Central memory CD4-positive, alpha-beta T cell (primary cell): ENCODE measurements at regions not wholly inside any gene's neighbourhood (a gene's known extent, or its start where the extent isn't known, plus 50 kb on each side); places are given as distances from the start of the nearest gene placed in this dataset.

ENCODE experiments used
- DNase-seq: peaks from one replicate; pipeline ENCODE4 v3.0.0; 2022

DNA sequence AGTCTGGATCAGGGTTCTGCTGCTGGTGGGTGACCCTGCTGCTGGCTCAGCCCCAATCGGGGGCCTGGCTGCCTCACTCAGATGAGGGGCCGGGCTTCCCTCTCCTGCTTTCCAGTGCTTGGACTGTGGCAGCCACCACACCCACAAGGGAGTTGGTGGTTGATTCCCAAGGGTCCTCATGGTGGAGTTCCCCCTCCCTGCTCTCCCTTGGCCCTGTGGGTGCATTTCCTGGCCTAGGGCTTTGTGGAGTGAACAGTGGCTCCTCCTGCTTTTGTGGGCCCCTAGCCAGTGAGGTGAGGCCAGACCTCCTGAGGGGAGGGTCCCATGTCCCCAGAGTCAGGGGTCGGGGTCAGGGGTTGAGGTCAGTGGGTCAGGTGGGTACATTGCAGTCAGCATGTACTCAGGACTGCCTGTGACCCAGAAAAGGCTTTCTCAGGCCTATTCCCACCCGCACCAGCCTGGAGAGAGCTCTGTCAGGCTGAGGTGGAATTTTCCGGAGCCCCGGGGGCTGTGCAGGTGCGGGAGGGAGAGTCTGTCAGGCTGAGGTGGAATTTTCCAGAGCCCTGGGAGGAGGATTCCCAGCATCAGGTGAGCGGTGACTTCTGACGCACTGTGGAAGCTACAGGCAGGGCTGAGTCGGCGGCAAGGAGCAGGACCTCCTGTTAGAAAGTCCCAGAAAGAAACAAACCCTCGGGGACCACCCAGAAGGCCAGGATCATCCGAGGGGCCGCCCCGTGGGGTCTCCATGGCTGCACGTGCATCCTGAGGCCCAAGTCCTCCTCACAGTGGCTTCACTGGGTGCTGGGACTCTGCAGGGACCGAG, 94.4 kb upstream of the INSIG1 start:
- no peak for DNase-seq

DNA sequence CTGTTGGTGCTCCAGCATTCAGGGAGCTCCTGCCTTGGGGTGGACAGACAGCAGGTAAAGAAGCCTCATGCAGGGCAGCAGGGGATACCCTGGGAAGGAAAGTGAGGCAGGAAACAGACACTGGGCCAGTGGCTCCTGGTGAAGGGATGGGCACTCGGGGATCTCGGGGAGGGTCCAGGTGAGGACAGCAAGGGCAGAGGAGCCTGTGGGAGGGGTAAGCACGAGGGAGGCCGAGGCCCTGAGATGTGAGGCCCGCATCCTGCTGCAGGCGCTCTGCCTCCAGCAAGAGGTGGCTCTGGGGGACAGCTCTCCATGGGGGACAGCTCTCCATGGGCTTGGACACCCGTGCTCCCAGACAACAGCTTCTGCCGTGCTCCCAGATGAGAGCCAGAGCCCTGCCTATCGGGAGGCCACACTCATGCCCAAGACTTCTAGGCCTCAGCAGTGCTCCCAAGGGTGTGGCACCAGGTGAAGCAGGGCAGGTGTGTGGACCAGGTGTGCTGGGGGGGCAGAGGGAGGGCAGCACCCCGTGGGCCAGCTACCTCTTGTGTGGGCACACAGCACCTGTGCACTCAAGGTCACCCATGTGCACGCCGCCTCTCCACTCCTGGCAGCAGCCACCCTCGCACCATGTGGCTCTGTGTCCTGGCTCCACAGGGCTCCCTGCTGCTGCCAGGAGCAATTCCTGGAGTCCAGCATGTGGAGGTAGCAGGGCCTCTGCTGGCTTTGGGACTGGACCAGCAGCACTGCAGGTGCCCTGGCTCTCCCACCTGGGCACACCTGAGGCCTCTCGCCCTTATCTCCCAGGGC, 93.6 kb upstream of the INSIG1 start:
- DNase-seq, result no peak

DNA sequence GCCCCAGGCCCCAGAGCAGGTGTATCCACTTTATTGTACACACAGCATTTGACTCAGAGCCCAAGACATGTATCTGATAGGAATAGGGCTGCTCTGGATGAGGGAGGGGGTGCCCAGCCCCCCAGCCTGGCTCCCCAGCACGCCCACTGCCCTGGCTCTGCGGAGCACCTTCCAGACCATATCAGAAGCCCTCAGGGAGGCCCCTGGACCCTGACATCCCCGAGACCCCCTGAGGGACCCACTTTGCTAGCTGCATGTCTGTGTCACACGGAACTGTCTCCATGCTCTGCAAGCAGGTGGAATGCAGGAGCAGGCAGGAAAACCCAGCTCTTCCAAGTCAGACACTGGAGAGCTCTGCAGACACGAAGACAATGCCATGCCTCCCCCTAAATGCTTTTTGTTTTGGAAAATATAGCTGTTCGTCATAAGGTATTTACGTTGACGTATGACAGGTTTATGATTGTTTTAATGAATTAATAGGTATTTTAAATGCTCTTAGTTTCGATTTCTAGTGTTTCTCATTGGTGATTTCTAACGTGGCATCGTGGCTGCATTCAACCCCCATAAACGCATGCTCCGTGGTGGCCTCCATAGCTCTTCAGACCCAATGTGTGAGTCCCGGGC, 92.8 kb upstream of the INSIG1 start:
- no peak for DNase-seq

DNA sequence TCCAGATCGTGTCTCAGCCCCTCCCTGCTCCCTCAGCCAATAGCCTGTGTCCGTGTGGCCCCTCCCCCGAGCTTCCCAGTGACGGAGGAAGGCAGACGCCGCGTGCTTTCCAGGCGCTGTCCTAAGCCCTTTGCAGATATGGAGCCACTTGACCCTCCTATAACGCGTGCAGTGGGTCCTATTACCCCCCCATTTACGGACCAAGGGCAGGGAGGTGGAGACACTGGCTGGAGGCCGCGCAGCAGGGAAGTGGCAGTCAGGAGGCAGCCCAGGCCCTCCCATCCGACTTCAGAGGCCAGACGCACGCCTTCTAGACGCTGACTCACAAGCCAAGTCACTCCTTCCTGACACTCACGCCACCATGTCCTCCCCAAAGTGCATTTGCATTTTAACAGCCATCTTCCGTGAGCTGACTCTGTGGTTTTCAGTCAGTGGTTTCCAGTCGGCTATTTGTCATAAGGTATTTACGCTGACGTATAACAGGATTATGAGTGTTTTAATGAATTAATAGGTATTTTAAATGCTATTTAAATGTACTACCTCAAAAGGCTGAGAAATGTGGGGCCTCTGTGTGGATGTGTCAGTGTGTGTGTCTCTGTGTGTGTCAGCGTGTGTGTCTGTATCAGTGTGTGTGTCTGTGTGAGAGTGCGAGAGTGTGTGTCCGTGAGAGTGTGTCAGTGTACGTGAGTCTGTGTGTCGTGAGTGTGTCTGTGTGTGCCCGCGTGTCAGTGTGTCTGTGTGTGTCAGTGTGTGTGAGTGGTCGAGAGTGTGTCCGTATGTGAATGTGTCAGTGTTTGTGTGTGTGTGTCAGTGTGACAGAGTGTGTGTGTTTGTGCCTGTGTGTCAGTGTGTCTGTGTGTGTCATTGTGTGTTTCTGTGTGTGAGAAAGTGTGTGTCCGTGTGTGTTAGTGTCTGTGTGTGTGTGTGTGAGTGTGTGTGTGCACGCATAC, 92.0 kb upstream of the INSIG1 start:
- peak; percentile 89 for DNase-seq

DNA sequence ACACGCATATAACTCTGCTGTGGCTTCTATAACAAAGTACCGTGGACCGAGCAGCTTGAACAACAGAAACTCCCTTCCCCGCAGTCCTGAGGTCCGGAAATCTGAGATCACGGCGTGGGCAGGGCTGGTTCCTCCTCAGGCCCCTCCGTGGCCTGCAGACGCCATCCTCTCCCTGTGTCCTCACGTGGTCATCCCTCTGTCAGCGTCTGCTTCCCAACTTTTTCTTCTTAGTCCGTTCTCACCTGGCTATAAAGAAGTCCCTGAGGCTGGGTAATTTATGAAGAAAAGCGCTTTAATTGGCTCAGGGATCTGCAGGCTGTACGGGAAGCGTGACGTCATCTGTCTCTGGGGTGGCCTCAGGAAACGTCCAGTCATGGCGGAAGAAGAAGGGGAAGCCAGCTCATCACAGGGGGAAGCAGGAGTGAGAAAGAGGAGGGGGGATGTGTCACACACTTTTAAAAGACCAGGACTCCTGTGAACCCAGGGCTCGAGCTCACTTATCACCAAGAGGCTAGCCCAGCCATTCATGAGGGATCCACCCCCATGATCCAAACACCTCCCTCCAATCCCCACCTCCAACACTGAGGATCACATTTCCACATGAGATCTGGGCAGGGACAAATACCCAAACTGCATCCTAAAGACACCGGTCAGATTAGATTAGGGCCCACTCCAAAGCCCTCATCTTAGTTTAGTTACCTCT, 91.2 kb upstream of the INSIG1 start:
- peak; percentile 47 for DNase-seq

DNA sequence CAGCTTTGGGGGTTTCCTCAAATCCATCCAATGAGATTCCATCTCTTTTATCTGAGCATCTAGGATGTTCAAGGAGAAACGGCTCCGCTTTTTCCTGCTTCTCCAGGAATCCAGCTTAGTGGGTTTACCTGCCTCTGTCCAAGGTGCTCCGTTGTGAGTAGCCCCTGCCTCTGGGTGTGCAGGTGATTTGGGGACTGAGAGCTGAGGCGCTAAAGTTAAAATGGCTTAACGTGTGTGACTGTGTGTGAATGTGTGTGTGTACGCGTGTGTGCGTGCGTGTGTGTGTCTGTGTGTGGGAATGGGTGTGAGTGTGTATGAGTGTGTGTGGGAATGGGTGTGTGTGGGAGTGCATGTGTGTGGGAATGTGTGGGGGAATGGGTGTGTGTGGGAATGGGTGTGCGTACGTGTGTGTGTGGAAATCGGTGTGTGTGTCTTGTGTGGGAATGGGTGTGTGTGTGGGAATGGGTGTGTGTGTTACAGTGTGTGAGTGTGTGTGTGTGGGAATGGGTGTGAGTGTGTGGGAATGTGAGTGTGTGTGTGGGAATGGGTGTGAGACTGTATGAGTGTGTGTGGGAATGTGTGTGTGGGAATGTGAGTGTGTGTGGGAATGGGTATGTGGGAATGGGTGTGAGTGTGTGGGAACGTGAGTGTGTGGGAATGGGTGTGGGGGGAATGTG, 90.2 kb upstream of the INSIG1 start:
- no peak for DNase-seq

DNA sequence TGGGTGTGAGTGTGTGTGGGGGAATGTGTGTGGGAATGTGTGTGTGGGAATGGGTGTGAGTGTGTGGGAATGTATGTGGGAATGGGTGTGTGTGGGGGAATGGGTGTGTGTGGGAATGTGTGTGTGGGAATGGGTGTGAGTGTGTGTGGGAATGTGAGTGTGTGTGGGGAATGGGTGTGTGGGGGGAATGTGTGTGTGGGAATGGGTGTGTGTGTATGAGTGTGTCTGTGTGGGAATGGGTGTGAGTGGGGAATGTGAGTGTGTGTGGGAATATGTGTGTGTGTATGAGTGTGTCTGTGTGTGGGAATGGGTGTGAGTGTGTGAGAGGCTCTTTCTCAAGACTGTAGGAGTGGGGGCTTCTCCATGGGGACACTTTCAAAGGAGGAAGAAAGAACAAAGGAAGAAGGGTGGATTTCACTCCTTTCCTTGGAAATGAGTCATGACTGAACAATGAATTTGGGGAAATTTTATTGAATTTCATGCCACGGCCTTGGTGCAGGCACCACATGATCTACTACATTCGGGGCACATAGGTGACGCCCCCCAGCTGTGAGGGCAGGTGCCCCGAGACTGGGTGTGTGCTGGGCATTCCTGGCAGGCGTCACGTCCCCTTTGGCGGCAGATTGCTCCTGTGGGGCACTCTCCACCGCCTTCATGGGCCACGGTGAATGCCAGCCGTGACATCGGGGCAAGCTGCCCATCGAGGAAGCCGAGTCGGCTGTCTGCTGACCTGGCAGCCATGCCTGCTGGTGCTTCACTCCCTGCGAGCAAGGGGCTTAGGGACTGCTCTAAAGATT, 88.8 kb upstream of the INSIG1 start:
- DNase-seq, result no peak

DNA sequence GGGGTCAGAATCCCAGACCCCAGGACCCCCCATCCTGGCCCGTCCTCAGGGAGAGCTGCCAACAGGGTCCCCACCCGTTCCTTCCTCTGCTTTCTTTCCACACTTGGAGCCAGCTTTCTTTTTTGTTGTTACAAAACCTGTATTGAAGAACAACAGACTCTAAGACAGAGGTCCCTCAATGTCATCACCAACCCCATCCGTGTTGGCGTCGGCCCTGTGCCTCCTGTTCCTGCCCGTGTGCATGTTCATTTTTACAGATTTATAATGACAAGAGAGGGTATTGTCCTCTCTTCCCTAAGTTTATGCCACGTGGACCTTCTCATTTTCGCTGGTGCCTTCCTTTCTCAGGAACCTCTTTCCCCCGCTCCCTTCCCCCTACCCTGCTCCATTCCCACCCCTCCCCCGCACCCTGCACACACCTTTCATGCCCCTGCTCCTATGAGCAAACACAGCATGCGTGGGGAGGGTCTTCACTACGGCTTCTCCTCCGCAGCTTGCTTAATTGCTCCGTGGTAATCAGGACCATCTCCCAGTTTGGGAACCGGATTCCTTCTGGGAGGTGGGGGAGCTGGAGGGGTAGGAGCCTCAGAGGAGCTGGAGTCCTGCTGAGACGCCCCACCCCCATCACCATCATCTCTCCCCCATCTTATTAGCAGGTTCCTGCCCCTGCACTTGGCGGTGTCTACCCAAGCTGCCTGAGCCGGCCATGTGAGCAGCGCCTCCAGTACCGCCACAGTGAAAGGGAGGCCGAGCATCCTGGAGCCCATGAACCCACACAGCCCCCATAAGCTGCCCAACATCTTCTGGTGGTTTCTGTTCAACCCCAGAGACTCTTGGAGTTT, 88.0 kb upstream of the INSIG1 start:
- no peak for DNase-seq

DNA sequence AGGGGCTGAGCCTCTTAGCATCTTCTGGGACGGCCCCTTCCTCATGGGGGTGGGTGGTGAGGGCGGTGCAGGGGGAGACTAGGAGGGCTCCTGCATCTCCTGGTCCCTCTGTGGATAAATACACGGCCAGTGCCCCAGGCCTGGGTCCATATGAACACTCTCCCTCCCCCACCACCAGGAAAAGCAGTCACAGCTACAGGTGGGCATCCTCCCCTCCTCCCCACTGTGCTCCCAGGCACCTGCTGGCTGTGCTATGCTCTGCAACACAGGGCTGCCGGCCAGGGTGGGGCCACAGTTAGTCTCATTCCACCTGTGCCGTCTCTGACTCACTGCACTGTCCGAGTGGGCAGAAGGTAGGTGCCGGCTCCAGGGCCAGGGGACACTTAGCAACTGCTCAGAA, 87.3 kb upstream of the INSIG1 start:
- no peak for DNase-seq

DNA sequence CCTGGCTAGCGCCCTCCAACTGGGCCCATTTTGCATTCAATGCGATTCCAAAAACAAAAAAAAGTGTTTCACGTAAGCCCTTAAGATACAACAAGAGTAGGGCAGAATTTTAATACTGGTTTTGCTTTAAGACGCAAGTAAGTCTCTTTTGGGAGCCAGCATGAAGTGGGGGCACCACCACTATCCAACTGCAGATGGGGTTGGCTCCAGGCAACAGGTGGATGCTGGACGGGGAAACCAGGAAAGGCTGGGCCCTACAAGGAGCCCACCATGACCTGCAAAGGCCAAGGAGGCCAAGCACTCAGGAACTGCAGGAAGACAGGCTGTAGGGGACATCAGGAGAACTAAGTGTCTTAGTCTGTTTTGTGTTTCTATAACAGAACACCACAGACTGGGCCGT, 86.5 kb upstream of the INSIG1 start:
- no peak for DNase-seq

DNA sequence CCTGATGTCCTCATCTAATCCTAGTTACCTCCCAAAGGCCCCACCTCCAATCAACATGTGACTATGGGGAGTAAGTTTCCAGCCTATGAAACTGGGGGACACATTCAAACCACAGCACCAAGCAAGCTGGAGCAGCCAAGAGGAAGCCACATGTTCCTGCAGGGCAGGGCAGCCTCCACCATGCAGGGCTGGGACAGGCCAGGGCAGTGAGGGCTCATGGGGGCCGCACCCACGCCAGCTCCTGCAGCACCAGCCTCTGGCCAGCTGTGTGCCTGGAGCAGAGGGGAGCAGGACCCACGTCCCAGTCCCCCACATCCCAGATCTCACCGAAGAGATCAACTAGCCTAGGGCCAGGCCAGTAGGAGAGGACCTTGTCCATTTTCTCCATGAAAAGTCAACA, 85.9 kb upstream of the INSIG1 start:
- DNase-seq, result no peak

DNA sequence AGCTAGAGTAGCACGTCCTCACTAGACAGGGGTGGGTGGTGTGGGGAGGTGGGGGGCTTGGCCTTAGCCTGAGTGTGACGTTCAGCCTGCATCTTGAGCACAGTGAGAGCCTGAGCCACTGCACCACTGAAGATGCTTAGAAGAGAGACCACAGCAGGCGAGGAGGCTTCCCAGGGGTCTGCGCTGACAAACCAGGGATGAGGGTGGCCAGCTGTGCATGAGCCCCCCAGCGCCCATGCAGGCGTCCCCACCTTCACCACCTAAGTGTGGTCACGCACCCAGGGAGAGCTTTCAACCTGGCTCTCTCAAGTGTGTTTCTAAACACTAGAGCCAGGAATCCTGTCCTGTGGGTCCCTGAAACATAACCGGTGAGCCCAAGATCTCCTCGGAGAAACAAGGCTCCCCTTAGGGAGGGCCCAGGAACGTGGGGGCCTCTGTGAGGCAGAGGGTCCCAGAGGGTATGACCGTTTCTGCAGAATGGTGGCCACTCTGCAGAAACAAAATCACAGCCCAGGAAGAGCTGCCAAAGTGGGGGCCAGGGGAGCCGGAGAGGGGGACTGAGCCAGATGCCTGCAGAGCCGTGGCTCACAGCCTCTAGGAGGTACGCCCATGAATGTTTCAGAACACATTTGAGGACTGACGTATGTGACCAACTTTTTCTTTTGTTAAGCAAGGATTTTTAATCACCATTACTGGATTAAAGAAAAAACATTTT, 85.2 kb upstream of the INSIG1 start:
- no peak for DNase-seq

DNA sequence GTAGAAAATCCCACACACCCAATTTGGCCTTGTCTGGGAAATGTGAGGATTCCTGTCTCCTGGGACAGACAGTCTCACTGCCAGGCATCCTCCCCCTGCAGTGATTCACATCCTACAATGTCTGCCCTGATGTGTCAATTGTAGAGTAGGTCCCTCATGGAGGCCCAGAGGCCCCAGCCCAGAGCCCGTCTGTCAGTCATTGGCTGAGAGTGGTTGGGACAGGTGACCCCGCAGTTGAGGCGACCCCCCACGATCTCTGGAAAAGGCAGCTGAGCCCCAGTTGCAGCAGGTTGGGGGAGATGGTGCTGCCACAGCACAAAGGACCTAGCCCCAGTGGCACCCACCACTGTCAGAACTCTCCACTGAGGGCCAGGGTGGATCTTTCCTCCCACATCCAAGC, 84.3 kb upstream of the INSIG1 start:
- DNase-seq, result no peak

DNA sequence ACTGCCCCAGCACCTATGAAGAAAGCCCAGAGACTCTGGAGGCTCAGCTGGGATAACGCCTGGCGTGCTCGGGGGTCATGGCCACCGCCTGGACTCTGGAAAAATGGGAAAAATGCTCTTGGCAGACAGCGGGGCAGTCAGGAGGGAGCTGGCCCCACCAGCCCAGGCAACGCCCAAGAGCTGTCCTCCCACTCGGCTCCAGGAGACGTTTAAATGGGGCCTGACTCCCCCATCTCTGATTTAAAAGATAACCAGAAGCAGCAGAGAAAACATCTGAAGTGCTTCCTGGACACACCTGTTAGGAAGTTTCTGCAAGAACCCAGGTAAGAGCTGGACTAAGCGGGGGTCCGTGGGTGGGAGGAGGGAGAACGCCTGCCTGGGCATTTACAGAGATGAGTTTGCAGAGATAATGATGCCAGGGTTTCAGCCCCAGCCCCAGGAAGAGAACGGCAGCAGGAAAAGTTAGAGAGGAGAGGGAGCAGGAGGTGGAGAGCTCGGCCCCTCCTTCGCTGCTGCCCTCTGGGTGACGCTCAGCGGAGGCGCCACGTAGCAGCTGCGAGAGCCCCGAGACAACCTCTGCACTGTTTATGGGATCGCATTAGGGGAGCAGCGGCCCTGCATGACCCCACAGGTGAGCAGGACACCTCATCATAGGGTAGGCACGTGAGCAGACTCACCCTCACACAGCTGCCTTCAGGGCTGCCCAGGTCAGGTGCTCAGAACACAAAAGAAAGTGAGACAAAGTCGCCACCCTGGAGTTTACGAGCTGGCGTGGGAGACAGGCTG, 83.5 kb upstream of the INSIG1 start:
- no peak for DNase-seq

DNA sequence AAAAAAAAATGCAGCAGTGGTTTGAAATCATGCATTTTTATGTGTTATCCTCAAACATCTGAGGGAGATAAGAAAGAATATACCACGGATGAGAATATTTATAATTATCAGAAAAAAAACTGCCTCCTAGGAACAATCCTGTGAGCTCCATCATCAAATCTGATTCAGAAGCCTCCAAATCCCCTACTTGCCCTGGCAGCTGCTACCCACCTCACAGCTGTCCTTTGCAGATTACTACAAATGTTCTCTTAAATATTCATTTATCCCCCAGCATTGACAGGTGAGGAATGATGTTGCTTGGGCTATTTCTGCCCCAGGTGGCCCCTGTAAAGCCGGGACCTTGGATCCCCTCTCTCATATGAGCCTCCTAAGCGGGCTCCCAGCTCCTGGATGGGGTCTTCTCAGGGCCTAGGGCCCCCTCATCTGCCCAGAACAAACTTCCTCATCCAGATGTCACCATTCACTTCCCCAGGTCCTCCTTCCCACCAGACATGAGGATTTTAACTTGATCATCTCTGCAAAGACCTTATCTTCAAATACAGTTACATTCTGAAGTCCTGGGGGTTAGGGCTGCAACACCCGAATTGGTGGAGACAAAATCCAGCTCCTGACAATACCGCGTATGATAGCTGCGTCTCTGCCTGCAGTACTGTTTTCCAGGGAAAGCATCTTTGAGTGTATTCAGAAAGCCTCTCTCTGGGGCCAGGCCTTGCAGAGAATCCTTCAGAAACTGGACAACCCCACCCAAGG, 81.9 kb upstream of the INSIG1 start:
- DNase-seq, result no peak

DNA sequence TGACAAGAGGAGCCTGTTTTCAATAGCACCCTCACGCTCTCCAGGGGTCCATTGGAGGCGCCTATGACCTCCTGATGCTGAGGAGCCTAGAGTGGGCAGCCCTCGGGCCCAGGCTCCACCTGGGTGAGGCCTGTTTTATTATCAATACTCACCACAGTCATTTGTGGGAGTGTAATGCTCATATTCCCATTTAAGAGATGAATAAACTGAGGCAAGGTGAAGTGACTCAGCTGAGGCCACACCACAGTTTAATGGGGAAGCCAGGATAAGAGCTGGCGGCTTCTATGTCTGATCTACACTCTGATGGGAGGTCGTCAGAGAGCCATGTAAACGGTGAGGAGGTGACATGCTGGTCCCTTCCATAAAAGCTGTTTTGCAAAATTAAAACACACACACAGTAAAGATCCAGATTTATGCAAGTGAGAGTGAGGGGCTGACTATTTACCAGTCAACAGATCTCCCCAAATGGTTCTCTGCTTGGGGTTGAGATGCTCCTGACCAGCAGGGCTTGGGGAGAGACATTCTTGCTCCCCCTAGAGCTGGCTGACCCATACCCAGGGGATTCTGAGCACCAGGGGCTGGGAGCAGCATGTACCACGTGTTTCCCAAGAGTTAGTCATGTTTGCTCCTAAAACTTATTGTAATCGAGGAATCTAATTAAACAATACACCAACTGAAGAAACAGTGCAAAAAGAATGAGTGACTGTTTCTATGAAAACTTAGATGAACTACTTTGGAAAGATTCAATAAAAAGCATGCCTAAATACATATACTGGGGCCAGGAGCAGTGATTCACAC, 81.0 kb upstream of the INSIG1 start:
- DNase-seq, result no peak
